ENCODE measurements at regions not wholly inside any gene's neighbourhood (a gene's known extent, or its start where the extent isn't known, plus 50 kb on each side); places are given as distances from the start of the nearest gene placed in this dataset.
"Not testable (repeated sequence)": the region's sequence is repeated elsewhere in the genome, so short reads cannot be mapped to it uniquely, and the experiment has no call there.

GRCh38 chr15:93973287-93973686 lies 258.1 kb upstream of the MCTP2 start:
- no peak for DNase-seq (ENCODE audit: extremely low read depth in 1 of 2, low read depth in 1 of 2)

DNA sequence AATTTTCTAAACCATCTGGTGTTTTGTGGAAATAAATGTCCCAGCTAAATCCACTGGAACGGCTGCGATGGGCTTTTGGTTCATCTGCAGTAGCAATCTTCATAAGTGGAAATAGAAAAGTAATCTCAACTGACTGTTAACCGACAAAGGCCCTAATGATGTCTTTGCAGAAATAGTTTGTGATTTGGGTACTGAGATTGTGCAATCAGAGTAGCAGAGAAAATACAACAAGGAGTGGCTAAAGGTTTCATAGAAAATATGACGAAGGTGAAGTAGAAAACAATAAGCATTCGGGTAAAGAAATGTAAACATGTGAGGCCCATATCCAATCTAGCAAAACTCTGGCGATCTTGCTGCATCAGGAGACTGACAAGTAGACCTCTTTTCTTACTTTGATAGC lies 262.6 kb upstream of the MCTP2 start:
- no peak for DNase-seq (ENCODE audit: extremely low read depth in 1 of 2, low read depth in 1 of 2)

- DNase-seq (ENCODE audit: extremely low read depth in 1 of 2, low read depth in 1 of 2): no peak
Observed at GRCh38 chr15:93965304-93965908, 266.0 kb upstream of the MCTP2 start.

DNA sequence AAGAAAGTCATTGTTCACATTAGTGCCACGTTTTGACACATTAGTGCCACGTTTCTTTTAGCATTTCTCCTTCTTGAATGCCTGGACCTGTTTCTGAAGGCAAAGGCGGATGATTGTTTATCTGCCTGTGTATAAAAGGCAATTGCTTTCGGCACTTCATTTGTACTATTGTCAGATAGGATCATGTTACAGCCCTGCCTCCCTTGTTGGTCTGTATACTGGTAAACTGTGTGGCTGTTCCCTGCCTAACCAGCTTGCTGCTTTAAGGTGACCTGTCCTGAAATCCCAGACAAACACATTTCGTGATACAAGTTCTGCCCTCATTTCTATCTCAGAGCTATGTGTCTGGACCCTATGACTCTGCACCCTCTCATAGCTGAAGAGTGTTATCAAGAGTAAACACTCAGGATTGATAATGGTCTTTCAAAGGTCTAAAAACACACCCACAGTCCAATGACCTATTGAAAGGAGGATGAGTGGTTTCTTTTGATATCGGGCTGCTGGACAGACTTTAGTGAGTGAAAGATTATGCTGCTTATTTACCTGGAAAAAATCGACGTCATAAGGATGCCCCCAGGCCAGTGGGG lies 276.3 kb upstream of the MCTP2 start:
- DNase-seq (ENCODE audit: extremely low read depth in 1 of 2, low read depth in 1 of 2): no peak

DNA sequence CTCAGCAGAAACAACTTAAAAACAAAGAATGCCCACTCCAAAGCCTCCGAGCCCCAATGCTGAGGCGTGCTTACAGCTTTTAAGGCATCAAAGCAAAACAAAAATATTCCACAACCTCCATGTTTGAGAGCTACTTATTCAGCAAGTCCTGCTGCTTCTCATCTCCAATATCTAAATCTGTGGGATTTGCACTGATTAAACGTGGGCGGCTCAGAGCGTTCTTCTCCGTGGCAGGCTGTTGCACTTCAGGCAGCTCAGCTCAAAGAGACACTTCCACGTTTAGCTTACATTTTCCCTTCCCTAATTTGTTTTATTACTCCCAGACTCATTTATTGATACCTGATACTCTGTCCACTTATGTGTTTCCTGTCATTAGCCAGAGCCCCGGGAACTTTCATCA lies 282.6 kb upstream of the MCTP2 start:
- no peak for DNase-seq (ENCODE audit: extremely low read depth in 1 of 2, low read depth in 1 of 2)

- no peak for DNase-seq (ENCODE audit: extremely low read depth in 1 of 2, low read depth in 1 of 2)
Observed at GRCh38 chr15:93943586-93943985, 287.8 kb upstream of the MCTP2 start.

DNA sequence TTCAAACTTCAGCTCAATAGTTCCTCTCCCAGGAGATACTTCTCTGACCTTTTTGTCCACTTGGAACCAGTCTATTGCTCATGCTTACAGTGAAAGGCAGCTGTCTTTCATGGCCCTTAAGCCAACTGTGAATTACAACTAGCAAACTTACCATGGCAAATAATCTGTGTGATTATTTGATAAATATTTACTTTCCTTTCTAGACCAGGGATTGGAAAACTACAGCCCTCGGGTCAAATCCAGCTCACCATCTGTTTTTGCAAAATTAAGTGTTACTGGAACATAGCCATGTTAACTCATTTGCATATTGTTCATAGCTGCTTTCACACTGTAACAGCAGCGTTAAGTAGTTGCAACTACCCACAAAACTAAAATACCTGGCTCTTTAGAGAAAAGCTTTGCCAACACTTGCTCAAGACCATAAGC lies 289.1 kb upstream of the MCTP2 start:
- DNase-seq (ENCODE audit: extremely low read depth in 1 of 2, low read depth in 1 of 2): no peak

GRCh38 chr15:93941697-93942096 lies 289.7 kb upstream of the MCTP2 start:
- no peak for DNase-seq (ENCODE audit: extremely low read depth in 1 of 2, low read depth in 1 of 2)

- DNase-seq (ENCODE audit: extremely low read depth in 1 of 2, low read depth in 1 of 2): no peak
Observed at GRCh38 chr15:93940226-93940625, 291.1 kb upstream of the MCTP2 start.

GRCh38 chr15:93932164-93932776 lies 299.1 kb upstream of the MCTP2 start:
- DNase-seq (ENCODE audit: extremely low read depth in 1 of 2, low read depth in 1 of 2): no peak

GRCh38 chr15:93929375-93930094 lies 301.8 kb upstream of the MCTP2 start:
- DNase-seq (ENCODE audit: extremely low read depth in 1 of 2, low read depth in 1 of 2): no peak

DNA sequence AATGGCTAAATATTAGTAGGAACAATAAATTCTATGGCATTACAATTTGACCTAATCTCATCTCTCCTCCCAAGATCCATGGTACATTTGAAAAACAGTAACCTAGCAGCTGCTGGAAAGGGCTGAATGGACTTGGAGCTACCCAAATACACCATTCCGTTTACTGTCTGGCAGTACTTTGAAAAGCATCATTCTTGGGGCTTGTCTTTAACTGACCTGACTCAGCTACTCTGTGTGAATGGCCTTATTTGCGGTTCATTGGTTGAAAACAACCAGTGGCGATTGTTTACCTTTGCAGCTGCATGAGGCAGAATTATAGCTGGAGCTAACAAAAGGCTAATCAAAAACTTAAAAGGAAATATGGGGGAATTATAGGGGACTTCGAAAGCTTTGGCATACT lies 311.2 kb upstream of the MCTP2 start:
- DNase-seq (ENCODE audit: extremely low read depth in 1 of 2, low read depth in 1 of 2): no peak

- not testable (repeated sequence) for DNase-seq (ENCODE audit: extremely low read depth in 1 of 2, low read depth in 1 of 2)
Observed at GRCh38 chr15:93918801-93919200, 312.6 kb upstream of the MCTP2 start.

DNA sequence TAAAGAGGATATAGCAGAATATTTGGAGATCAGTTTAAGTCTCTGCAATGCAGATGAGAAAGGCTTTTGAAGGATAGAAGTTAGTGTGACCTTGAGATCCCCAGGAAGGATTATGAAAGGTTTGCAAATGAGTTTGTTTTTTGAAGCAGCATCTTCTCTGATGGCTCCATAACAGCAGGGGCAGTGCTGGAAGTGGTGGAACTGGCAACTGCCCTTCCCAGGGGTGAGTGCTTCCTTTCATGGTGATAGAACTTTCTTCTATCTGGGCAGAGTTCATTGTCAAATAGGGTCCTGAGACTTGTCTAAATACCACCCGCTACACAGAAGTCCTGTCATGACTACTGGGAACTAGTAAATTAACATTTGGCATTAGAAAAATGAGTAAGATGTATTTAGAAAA lies 314.2 kb upstream of the MCTP2 start:
- DNase-seq (ENCODE audit: extremely low read depth in 1 of 2, low read depth in 1 of 2): no peak

GRCh38 chr15:93913871-93914270 lies 317.5 kb upstream of the MCTP2 start:
- DNase-seq (ENCODE audit: extremely low read depth in 1 of 2, low read depth in 1 of 2): no peak

- DNase-seq (ENCODE audit: extremely low read depth in 1 of 2, low read depth in 1 of 2): no peak
Observed at GRCh38 chr15:93913310-93913709, 318.1 kb upstream of the MCTP2 start.

- DNase-seq (ENCODE audit: extremely low read depth in 1 of 2, low read depth in 1 of 2): no peak
Observed at GRCh38 chr15:93900476-93901400, 330.6 kb upstream of the MCTP2 start.

GRCh38 chr15:93899817-93900216 lies 331.5 kb upstream of the MCTP2 start:
- no peak for DNase-seq (ENCODE audit: extremely low read depth in 1 of 2, low read depth in 1 of 2)

GRCh38 chr15:93897377-93897776 lies 334.0 kb upstream of the MCTP2 start:
- no peak for DNase-seq (ENCODE audit: extremely low read depth in 1 of 2, low read depth in 1 of 2)

DNA sequence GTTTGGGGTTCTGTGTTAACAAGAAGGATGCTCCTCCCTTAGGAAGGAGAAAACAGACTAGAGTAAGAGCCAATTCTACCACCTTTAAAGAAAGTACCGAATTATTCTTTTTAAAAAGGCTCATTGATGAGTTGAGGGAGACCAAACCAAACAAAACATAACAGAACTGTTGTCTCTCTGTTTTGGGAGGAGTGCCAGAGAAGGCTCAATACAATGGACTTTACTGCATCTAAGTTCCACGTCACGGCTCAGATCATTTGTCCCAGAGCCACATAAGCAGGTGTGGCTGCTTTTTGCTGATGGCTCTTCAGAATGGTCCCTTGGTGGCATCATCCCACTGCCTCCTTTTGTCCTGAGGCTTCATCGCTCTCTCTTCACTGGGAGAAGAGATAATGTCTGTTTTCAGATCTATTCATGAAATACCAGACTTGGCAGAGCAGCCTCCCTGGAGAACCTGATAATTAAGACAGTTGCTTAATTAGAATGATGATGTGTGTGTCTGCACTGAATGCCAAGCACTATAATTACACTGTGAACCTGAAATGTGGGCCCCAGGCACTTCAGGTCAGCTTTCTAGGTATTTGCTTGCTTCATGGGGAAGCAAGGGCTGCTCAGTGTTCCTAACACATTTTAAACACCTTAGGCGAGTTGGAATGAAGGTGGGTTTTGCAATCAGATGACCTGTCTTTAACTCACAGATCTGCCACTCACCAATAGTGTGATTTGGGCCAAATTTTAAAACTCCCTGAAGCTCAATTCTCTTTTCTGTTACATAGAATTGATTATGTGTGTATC lies 335.2 kb upstream of the MCTP2 start:
- no peak for DNase-seq (ENCODE audit: extremely low read depth in 1 of 2, low read depth in 1 of 2)
